RKO (cell line): ENCODE measurements at regions not wholly inside any gene's neighbourhood (a gene's known extent, or its start where the extent isn't known, plus 50 kb on each side); places are given as distances from the start of the nearest gene placed in this dataset.
"Not testable (repeated sequence)": the region's sequence is repeated elsewhere in the genome, so short reads cannot be mapped to it uniquely, and the experiment has no call there.

ENCODE experiments used
- DNase-seq: peaks from one replicate; pipeline ENCODE4 v3.0.0-alpha.2; 2016; ENCODE audit warnings: low spot score

DNA sequence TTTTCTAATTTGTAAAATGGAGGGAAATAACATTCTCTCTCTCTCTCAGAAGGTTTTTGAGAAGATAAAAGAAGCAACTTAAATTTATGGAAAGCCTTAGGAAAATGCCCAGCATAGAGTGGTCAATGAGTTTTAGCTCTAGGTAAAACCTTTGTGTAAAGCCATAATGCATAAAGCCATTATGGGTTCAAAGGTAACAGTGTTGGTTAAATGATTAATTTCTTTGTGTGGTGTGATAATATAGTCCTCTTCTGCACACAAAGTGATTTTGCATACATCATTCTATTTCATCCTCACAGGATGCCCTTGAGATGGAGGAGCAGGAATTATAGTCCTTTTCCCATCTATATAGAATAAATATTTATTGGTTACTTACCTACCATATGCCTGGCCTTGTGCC, 602.9 kb downstream of the CSNK1G3 start:
- DNase-seq = no peak

- DNase-seq = peak; percentile 5
These were observed 599.9 kb downstream of the CSNK1G3 start for GRCh38 chr5:124111886-124112285.

DNA sequence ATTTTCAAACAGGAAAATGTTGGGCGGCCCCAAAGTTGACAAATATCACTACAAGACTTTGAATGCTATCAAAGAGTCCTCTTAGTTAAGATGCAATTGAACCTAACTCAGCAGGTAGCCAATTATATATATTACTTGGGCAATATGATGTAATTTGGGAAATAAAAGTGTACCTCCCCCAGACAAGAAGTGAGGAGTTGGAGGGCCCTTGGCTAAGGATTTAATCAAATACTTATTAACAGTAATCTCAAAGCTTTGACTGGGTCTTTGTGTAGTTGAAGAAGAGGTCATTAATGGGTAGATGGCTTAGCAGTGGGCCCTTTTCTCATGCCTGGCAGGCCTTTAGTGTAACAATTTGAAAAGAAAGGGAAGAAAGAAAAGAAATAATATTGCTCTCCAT, 599.0 kb downstream of the CSNK1G3 start:
- no peak for DNase-seq

GRCh38 chr5:124105326-124105725, 593.3 kb downstream of the CSNK1G3 start:
- DNase-seq = no peak

DNA sequence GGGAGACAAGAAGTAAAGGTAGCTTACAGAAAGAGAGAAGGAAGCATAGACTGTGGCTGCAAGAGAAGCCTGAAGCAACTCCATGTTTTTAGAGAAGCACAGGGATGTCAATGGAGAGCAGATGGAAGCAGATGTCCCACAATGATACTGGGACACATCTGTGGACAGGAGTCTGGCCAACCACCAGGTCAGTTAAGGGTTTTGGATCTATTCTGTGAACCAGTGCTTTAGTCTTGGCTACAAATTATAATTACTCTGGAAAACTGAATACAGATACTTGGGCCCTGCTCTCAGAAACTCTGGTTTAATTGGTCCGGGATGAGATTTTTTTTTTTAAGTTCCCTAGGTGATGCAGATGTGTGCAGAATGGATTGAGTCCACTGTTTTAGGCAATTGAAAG, 592.8 kb downstream of the CSNK1G3 start:
- DNase-seq = no peak

DNA sequence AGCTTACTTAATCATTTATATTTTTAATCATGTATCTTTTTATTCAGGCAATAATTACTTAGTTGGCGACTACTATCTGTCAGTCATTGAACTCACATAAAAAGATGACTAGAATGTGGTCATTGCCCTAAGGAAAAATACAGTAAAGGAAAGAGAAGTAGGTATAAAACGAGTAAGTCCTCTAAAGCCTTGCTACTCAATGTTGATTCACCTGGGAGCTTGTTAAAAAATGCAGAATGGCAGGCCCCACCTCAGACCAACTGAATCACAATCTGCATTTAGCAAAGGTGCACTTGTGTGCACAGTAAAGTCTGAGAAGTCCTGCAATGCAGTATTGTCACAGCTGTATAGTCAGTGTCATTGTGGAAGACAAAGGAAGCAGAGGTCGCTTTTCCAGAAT, 592.4 kb downstream of the CSNK1G3 start:
- DNase-seq = no peak

- DNase-seq = no peak
These were observed 591.7 kb downstream of the CSNK1G3 start for GRCh38 chr5:124103671-124104070.

- DNase-seq = not testable (repeated sequence)
These were observed 591.1 kb downstream of the CSNK1G3 start for GRCh38 chr5:124103056-124103455.

DNA sequence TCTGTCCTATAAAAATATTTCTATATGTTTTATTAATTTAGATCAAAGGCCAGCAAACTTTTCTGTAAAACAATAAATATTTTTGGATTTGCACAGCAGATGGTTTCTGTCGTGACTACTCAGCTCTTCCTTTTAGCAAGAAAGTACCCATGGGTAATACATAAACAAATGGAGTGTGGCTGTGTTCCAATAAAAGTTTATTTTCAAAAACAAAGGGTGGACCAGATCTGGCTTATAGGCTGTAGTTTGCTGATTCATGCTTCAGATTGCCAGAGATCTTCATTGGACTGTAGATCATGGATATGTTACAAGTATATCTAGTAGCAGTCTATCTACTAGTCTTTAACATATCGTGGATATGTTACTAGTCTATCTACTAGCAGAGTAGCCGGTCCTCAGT, 590.5 kb downstream of the CSNK1G3 start:
- DNase-seq = no peak

- DNase-seq = no peak
These were observed 581.7 kb downstream of the CSNK1G3 start for GRCh38 chr5:124093658-124094057.

GRCh38 chr5:124090115-124090514, 578.1 kb downstream of the CSNK1G3 start:
- DNase-seq = no peak

DNA sequence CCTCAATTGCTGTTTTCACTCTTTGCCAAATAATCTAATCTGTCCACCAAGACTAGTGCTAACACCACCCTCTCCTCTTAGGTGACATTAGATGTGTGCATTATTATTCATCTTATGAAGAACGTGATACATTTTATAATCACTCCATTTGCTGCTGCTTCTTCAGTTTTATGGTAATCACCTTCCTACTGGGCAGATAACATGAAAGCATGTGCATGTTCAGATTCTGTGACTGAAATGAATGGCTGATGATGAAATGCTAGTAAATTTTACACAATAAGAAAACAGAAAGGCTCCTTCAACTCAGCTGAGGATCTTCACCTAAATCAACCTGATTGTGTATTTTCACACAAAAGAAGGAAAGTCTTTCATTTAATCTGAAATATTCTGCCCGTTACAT, 577.6 kb downstream of the CSNK1G3 start:
- DNase-seq = no peak

- no peak for DNase-seq
These were observed 576.5 kb downstream of the CSNK1G3 start for GRCh38 chr5:124088289-124089032.

DNA sequence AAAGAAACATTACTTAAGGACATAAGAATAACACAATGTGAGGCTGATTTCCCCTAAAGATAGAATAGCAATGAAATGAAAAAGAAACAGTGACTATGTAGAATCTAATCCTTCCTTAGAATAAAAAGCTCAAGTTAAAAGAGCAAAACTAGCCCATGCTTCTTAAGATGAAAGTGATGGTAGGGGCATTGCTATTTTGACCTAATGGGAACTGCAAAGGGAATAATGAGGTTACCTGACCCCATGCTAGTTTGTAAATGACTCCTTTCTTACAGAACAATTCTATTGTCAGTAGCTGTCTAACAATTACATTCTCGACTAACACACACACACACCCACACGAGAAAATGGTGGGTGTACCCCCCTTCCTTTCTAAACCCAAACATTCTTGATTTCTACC, 575.8 kb downstream of the CSNK1G3 start:
- no peak for DNase-seq

DNA sequence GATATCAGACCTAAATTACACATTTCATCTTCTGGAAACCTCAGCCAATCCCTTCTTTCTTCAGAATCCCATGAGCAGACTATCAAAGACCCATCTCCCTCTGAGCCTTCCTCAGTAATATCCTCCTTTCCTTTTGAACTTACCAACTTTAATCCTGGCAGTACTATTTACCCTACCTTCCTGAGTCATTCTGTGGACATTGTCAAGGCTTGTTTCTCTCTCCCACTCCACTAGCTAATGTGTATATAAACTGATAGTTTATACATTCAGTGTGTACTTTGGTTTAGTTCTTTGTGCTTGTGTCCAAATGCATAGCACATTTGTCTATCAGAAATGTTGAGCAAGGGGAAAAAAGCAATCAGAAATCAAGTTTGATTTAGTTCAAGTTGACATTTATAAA, 568.3 kb downstream of the CSNK1G3 start:
- DNase-seq = no peak

DNA sequence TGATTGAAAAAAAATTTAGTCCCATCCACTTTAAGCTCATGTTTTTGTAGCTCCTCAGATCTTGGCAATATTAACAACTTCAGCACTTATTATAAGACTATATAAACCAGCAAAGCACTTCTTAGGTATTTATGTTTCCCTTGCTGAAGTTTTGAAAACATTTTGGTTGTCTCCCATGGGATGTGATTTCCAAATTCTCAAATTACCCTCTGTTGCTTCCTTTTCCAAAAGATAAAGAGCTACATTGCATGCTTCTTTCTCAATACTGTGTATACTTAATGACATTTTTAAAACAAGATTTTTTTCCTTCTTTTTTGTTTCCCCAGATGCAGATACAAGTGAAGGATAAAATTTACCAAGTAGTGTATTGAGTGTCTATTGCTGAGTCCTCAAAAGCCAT, 567.1 kb downstream of the CSNK1G3 start:
- DNase-seq = no peak

DNA sequence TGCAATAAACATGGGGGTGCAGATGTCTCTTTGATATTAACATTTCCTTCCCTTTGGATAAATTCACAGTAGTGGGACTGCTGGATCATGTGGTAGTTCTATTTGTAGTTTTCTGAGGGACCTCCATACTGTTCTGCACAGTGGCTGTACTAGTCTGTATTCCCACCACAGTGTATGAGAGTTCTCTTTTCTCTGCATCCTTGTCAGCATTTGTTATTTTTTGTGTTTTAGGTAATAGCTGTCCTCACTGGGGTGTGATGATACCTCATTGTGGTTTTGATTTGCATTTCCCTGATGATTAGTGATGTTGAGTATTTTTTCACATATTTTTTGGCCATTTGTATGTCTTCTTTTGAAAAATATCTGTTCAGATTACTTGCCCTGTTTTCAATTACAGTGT, 562.5 kb downstream of the CSNK1G3 start:
- no peak for DNase-seq

DNA sequence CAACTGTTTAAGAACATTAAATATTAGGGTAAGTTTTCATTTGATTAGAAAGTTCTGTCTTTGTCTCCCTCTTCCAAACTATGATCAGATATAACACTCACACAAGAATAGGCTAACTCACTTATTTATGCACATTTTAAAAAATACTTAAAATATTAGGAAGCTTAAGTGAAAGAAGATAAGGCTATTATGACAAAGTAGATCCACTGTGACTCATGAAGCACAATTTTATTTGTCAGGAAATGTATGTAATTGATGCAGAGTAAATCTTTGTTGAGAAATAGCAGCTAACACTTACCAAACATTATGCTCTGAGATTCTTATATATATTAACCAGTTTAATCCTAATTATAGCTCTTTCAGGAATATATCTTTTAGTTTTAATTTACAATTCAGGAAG, 560.6 kb downstream of the CSNK1G3 start:
- DNase-seq = no peak

DNA sequence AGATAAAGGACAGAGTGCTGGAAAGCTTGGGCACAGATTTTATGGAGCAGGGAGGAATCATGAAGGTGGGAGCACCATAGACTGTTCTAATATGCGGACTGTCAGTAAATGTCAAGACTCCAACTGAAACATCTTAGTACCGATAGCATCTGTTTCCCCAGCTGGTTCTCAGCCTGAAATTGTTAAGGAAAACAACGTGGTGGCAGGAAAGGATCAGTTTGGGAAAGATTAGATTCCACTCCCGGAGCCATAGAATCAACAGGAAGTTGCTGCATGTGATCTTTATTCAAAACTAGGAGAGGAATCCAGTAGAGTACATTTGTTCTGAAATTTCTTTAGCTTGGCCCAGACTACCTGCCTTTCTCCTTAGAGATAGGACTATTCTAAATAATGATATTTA, 559.1 kb downstream of the CSNK1G3 start:
- DNase-seq = no peak

- DNase-seq = no peak
These were observed 553.5 kb downstream of the CSNK1G3 start for GRCh38 chr5:124065508-124065907.

DNA sequence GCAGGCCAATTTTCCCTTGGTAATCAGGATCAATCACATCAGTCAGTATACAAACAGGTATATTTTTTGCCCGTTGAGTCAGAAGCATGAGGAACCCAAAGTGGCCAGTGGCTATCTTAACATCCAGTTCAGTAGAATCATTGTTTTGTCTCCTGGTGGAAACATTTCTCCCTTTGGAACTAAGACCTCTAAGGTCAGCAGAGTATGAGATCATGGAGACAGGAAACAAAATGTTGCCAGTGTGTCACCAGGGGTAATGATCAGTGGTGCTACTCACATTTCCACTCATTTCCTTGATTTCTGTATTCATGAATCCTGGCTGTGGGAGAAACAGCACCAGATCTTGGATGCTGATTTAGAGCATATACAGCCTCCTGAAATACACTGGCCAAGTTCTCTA, 553.0 kb downstream of the CSNK1G3 start:
- no peak for DNase-seq

GRCh38 chr5:124061663-124062062, 549.7 kb downstream of the CSNK1G3 start:
- DNase-seq = no peak

- DNase-seq = no peak
These were observed 549.1 kb downstream of the CSNK1G3 start for GRCh38 chr5:124061068-124061430.

GRCh38 chr5:124060413-124061067, 548.6 kb downstream of the CSNK1G3 start:
- DNase-seq = no peak
